ENCODE measurements at regions not wholly inside any gene's neighbourhood (a gene's known extent, or its start where the extent isn't known, plus 50 kb on each side); places are given as distances from the start of the nearest gene placed in this dataset.

GRCh38 chr12:47577206-47577989 is 128.4 kb downstream of the RPAP3 start:
- Histone ChIP-seq H3K4me1 (ENCODE audit: insufficient read depth, low read length) (peaks cover 25% of the 10 kb centered on the region), H2AFZ (ENCODE audit: low read depth, low read length) (no peak overlapping the region), H3K27me3 (ENCODE audit: insufficient read depth, low read length) (peaks cover 1% of the 10 kb centered on the region), H3K9me3 (ENCODE audit: low read length) (peaks cover 2% of the 10 kb centered on the region), H3K36me3 (ENCODE audit: insufficient read depth, low read length) (no peaks in the 10 kb centered on the region), H3K4me3 (ENCODE audit: low read length) (no peak overlapping the region)

GRCh38 chr12:47576289-47576945 is 129.4 kb downstream of the RPAP3 start:
- peaks cover 2% of the 10 kb centered on the region for H3K9me3 ChIP-seq (ENCODE audit: low read length)

GRCh38 chr12:47574252-47575021 is 131.4 kb downstream of the RPAP3 start:
- no peak overlapping the region for H3K4me3 ChIP-seq (ENCODE audit: low read length)
- no peaks in the 10 kb centered on the region for H3K36me3 ChIP-seq (ENCODE audit: insufficient read depth, low read length)
- no peaks in the 10 kb centered on the region for H3K9me3 ChIP-seq (ENCODE audit: low read length)
- no peak overlapping the region for H2AFZ ChIP-seq (ENCODE audit: low read depth, low read length)
- H3K4me1 ChIP-seq (ENCODE audit: insufficient read depth, low read length), result peaks cover 25% of the 10 kb centered on the region
- peaks cover 2% of the 10 kb centered on the region for H3K27me3 ChIP-seq (ENCODE audit: insufficient read depth, low read length)

More at GRCh38 chr12:47576289-47576945, 129.4 kb downstream of the RPAP3 start:
- H3K4me1 ChIP-seq (ENCODE audit: insufficient read depth, low read length), result peaks cover 25% of the 10 kb centered on the region
- no peak overlapping the region for H3K4me3 ChIP-seq (ENCODE audit: low read length)
- H3K27me3 ChIP-seq (ENCODE audit: insufficient read depth, low read length), result peaks cover 2% of the 10 kb centered on the region
- no peaks in the 10 kb centered on the region for H3K36me3 ChIP-seq (ENCODE audit: insufficient read depth, low read length)
- no peak overlapping the region for H2AFZ ChIP-seq (ENCODE audit: low read depth, low read length)

- Histone ChIP-seq H3K36me3 (ENCODE audit: insufficient read depth, low read length) (no peaks in the 10 kb centered on the region), H2AFZ (ENCODE audit: low read depth, low read length) (no peak overlapping the region), H3K27me3 (ENCODE audit: insufficient read depth, low read length) (peaks cover 2% of the 10 kb centered on the region), H3K4me1 (ENCODE audit: insufficient read depth, low read length) (peaks cover 25% of the 10 kb centered on the region), H3K4me3 (ENCODE audit: low read length) (no peak overlapping the region), H3K9me3 (ENCODE audit: low read length) (no peaks in the 10 kb centered on the region)
Observed at GRCh38 chr12:47573146-47573659, 132.6 kb downstream of the RPAP3 start.

GRCh38 chr12:47570151-47570550 is 135.7 kb downstream of the RPAP3 start:
- Histone ChIP-seq H3K27me3 (ENCODE audit: insufficient read depth, low read length) (peaks cover 8% of the 10 kb centered on the region), H3K4me1 (ENCODE audit: insufficient read depth, low read length) (no peaks in the 10 kb centered on the region), H2AFZ (ENCODE audit: low read depth, low read length) (no peak overlapping the region), H3K36me3 (ENCODE audit: insufficient read depth, low read length) (no peaks in the 10 kb centered on the region), H3K4me3 (ENCODE audit: low read length) (no peak overlapping the region), H3K9me3 (ENCODE audit: low read length) (no peaks in the 10 kb centered on the region)

- Histone ChIP-seq H3K4me3 (ENCODE audit: low read length) (no peak overlapping the region), H3K9me3 (ENCODE audit: low read length) (no peaks in the 10 kb centered on the region), H2AFZ (ENCODE audit: low read depth, low read length) (no peak overlapping the region), H3K36me3 (ENCODE audit: insufficient read depth, low read length) (no peaks in the 10 kb centered on the region), H3K4me1 (ENCODE audit: insufficient read depth, low read length) (peaks cover 8% of the 10 kb centered on the region), H3K27me3 (ENCODE audit: insufficient read depth, low read length) (peaks cover 4% of the 10 kb centered on the region)
Observed at GRCh38 chr12:47562201-47562600, 143.6 kb downstream of the RPAP3 start.

- H3K4me3 ChIP-seq (ENCODE audit: low read length), result no peak overlapping the region
- H2AFZ ChIP-seq (ENCODE audit: low read depth, low read length), result no peak overlapping the region
- H3K27me3 ChIP-seq (ENCODE audit: insufficient read depth, low read length), result peaks cover 3% of the 10 kb centered on the region
- H3K4me1 ChIP-seq (ENCODE audit: insufficient read depth, low read length), result peaks cover 13% of the 10 kb centered on the region
- H3K36me3 ChIP-seq (ENCODE audit: insufficient read depth, low read length), result no peaks in the 10 kb centered on the region
- H3K9me3 ChIP-seq (ENCODE audit: low read length), result no peaks in the 10 kb centered on the region
Observed at GRCh38 chr12:47561746-47562145, 144.1 kb downstream of the RPAP3 start.

- no peaks in the 10 kb centered on the region for H3K36me3 ChIP-seq (ENCODE audit: insufficient read depth, low read length)
- H2AFZ ChIP-seq (ENCODE audit: low read depth, low read length), result no peak overlapping the region
- no peaks in the 10 kb centered on the region for H3K9me3 ChIP-seq (ENCODE audit: low read length)
- peaks cover 20% of the 10 kb centered on the region for H3K4me1 ChIP-seq (ENCODE audit: insufficient read depth, low read length)
- no peaks in the 10 kb centered on the region for H3K27me3 ChIP-seq (ENCODE audit: insufficient read depth, low read length)
- no peak overlapping the region for H3K4me3 ChIP-seq (ENCODE audit: low read length)
Observed at GRCh38 chr12:47560415-47560814, 145.4 kb downstream of the RPAP3 start.

- no peaks in the 10 kb centered on the region for H3K36me3 ChIP-seq (ENCODE audit: insufficient read depth, low read length)
- peaks cover 20% of the 10 kb centered on the region for H3K4me1 ChIP-seq (ENCODE audit: insufficient read depth, low read length)
- H3K27me3 ChIP-seq (ENCODE audit: insufficient read depth, low read length), result no peaks in the 10 kb centered on the region
- H2AFZ ChIP-seq (ENCODE audit: low read depth, low read length), result no peak overlapping the region
- no peak overlapping the region for H3K4me3 ChIP-seq (ENCODE audit: low read length)
- no peaks in the 10 kb centered on the region for H3K9me3 ChIP-seq (ENCODE audit: low read length)
Observed at GRCh38 chr12:47558625-47559345, 147.0 kb downstream of the RPAP3 start.

GRCh38 chr12:47557386-47557785 is 148.4 kb downstream of the RPAP3 start:
- Histone ChIP-seq H2AFZ (ENCODE audit: low read depth, low read length) (no peak overlapping the region), H3K27me3 (ENCODE audit: insufficient read depth, low read length) (no peaks in the 10 kb centered on the region), H3K4me3 (ENCODE audit: low read length) (no peak overlapping the region), H3K36me3 (ENCODE audit: insufficient read depth, low read length) (no peaks in the 10 kb centered on the region), H3K9me3 (ENCODE audit: low read length) (peaks cover 2% of the 10 kb centered on the region), H3K4me1 (ENCODE audit: insufficient read depth, low read length) (peaks cover 20% of the 10 kb centered on the region)

GRCh38 chr12:47556261-47557030 is 149.4 kb downstream of the RPAP3 start:
- Histone ChIP-seq H2AFZ (ENCODE audit: low read depth, low read length) (no peak overlapping the region), H3K4me1 (ENCODE audit: insufficient read depth, low read length) (peaks cover 20% of the 10 kb centered on the region), H3K4me3 (ENCODE audit: low read length) (no peak overlapping the region), H3K9me3 (ENCODE audit: low read length) (peaks cover 2% of the 10 kb centered on the region), H3K36me3 (ENCODE audit: insufficient read depth, low read length) (no peaks in the 10 kb centered on the region), H3K27me3 (ENCODE audit: insufficient read depth, low read length) (no peaks in the 10 kb centered on the region)

- H3K27me3 ChIP-seq (ENCODE audit: insufficient read depth, low read length), result no peaks in the 10 kb centered on the region
- peaks cover 2% of the 10 kb centered on the region for H3K9me3 ChIP-seq (ENCODE audit: low read length)
- H3K4me1 ChIP-seq (ENCODE audit: insufficient read depth, low read length), result peaks cover 20% of the 10 kb centered on the region
- H2AFZ ChIP-seq (ENCODE audit: low read depth, low read length), result no peak overlapping the region
- no peaks in the 10 kb centered on the region for H3K36me3 ChIP-seq (ENCODE audit: insufficient read depth, low read length)
- no peak overlapping the region for H3K4me3 ChIP-seq (ENCODE audit: low read length)
Observed at GRCh38 chr12:47554046-47554653, 151.7 kb downstream of the RPAP3 start.
